ENCODE measurements at regions not wholly inside any gene's neighbourhood (a gene's known extent, or its start where the extent isn't known, plus 50 kb on each side); places are given as distances from the start of the nearest gene placed in this dataset.

DNA sequence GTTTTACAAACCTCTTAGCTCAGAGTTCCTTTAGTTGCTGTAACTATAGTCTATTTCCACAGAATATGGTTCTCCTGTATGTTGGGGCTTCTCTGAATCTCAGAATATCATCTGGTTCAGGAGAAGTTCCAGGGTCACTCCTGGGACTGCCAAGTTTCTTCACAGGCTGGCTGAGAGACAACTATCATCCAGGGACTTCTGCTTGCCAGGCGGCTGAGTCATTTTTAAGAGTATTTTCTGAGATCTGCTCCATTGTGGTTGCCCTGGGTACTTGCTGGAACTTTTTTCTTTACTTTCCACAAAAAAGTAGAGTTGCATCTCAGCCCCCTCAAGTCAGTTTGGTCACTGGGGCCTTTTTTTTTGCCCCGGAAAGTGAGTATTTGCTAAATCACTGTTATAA, 566.5 kb downstream of the LRRC70 start:
- TF ChIP-seq, protein P1, sequence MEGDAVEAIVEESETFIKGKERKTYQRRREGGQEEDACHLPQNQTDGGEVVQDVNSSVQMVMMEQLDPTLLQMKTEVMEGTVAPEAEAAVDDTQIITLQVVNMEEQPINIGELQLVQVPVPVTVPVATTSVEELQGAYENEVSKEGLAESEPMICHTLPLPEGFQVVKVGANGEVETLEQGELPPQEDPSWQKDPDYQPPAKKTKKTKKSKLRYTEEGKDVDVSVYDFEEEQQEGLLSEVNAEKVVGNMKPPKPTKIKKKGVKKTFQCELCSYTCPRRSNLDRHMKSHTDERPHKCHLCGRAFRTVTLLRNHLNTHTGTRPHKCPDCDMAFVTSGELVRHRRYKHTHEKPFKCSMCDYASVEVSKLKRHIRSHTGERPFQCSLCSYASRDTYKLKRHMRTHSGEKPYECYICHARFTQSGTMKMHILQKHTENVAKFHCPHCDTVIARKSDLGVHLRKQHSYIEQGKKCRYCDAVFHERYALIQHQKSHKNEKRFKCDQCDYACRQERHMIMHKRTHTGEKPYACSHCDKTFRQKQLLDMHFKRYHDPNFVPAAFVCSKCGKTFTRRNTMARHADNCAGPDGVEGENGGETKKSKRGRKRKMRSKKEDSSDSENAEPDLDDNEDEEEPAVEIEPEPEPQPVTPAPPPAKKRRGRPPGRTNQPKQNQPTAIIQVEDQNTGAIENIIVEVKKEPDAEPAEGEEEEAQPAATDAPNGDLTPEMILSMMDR (conservative IDR thresholded peaks at IDR 0.05; ENCODE audit: low read depth, low read length), result no peak
- no peak for DNase-seq (ENCODE audit: low read depth)
- H3K4me3 ChIP-seq (ENCODE audit: low read depth, low read length), result no peak overlapping the region

DNA sequence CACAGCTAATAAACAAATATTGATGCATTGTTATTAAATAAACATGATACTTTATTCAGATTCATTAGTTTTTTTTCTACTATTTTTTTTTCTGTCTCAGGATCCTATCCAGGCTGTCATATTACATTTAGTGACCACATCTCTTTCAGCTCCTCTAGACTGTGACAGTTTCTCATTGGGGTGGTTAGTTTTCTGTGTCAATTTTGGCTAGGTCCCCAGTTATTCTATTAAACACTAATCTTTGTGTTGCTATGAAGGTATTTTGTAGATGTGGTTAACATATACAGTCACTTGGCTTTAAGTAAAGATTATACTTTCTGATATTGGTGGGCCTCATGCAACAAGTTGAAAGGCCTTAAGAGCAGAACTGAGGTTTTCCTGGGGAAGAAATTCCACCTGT, 563.0 kb downstream of the LRRC70 start:
- TF ChIP-seq, protein P1 (conservative IDR thresholded peaks at IDR 0.05; ENCODE audit: low read depth, low read length), result no peak
- H3K4me3 ChIP-seq (ENCODE audit: low read depth, low read length), result no peak overlapping the region
- DNase-seq (ENCODE audit: low read depth), result no peak

DNA sequence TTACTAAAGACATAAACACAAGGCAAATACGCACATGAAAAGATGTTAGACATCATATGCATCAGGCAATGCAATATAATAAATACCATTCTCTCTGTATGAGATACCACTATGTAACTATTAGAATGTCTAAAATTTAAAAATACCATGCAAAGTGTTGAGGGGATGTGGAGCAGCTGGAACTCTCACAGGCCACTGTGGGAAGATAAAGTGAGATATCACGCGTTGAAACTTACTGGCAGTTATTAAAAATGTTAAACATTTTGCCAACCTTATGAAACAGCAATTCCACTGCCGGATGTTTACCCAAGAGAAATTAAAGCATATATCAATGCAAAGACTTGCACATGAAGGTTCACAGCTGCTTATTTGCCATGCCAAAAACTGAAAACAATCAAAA, 556.7 kb downstream of the LRRC70 start:
- DNase-seq (ENCODE audit: low read depth), result no peak
- TF ChIP-seq, protein P1 (conservative IDR thresholded peaks at IDR 0.05; ENCODE audit: low read depth, low read length), result no peak
- H3K4me3 ChIP-seq (ENCODE audit: low read depth, low read length), result no peak overlapping the region

DNA sequence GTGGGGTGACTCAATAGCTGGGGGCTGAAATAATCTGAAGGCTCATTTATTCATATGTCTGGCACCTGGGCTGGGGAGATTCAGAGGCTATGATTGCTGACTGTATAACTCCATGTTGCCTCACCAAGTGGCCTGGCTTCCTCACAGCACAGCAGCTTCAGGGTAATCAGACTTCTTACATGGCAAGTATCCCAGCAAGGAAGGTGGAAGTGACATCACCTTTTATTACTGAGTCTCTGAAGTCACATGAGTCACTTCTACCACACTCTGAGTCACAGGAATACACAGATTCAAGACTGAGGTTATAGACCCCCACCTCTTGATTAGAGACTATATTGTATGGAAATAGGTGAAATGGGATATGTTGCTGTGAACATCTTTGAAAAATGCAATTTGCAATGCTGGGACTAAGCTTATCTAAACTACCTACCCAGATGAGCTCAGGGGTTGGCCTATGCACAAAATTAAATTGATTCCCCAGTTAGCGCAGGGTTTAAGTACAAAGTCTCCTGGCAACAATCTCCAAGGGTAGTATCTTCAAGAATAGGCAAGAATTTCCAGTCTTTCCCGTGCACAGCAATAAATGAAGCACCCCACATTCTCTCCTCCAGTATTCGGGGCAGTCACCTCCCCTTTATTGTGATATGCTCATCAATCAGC, 553.1 kb downstream of the LRRC70 start:
- TF ChIP-seq, protein P1 (conservative IDR thresholded peaks at IDR 0.05; ENCODE audit: low read depth, low read length), result no peak
- H3K4me3 ChIP-seq (ENCODE audit: low read depth, low read length), result no peak overlapping the region
- peak; percentile 52 for DNase-seq (ENCODE audit: low read depth)

DNA sequence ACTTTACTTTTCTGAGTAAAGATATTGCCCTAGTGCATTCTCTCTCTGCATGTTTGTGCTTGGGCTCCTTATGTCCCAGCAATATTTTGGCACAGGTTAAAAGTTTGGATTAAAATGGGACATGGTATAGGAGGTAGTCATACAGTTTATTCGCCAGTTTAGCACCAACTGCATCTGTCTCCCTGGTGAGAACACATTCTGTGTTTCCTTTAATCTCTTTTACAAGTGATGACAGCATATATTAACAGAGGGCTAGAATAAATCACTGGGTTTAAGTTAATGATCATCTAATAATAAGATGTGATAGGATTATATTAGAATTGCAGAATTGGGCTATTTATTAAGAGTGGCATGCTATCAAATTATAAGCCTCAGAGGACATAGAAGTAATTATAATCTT, 550.1 kb downstream of the LRRC70 start:
- DNase-seq (ENCODE audit: low read depth), result no peak
- no peak overlapping the region for H3K4me3 ChIP-seq (ENCODE audit: low read depth, low read length)
- TF ChIP-seq, protein P1 (conservative IDR thresholded peaks at IDR 0.05; ENCODE audit: low read depth, low read length), result no peak

DNA sequence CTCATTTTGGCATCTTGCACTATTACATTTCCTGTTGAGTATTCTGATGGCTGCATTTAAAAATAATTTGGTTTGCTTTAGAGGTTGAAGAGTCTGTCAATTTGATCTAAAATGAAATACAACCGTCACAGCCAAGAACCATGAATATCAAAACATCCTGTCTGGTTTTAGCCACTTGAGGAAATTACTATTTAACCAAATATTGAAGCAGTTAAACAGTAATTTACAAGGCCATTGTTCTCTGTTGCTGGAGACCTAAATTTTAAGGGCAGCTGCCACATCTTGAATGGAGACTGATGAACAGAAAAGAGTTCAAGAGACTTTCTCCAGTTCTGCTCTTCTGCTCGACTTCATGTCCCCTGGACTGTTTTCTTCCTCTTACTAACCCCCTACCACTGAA, 549.4 kb downstream of the LRRC70 start:
- no peak for DNase-seq (ENCODE audit: low read depth)
- TF ChIP-seq, protein P1 (conservative IDR thresholded peaks at IDR 0.05; ENCODE audit: low read depth, low read length), result no peak
- H3K4me3 ChIP-seq (ENCODE audit: low read depth, low read length), result no peak overlapping the region

DNA sequence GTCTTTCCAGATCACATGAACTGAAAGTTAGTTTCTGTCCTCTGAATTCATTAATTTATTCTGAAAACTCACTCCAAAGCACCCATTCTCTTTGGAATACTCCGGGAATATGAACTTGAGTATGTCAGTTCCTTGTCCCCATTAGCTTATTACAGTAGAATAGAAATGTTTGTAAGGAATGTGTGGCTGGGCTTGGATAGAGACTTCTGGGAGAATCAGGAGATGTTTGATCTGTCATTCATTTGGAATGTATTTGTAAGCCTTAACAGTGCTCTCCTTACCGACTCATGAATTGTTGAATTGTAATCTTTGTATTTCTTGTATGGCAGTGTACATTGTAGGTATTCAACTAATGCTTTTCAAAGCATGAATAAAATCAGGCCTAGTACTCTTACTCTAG, 548.4 kb downstream of the LRRC70 start:
- H3K4me3 ChIP-seq (ENCODE audit: low read depth, low read length), result no peak overlapping the region
- TF ChIP-seq, protein P1 (conservative IDR thresholded peaks at IDR 0.05; ENCODE audit: low read depth, low read length), result no peak
- DNase-seq (ENCODE audit: low read depth), result peak; percentile 57

Measured in choroid plexus epithelial cell (primary cell).